ENCODE measurements at regions not wholly inside any gene's neighbourhood (a gene's known extent, or its start where the extent isn't known, plus 50 kb on each side); places are given as distances from the start of the nearest gene placed in this dataset.
"Not testable (repeated sequence)": the region's sequence is repeated elsewhere in the genome, so short reads cannot be mapped to it uniquely, and the experiment has no call there.

DNA sequence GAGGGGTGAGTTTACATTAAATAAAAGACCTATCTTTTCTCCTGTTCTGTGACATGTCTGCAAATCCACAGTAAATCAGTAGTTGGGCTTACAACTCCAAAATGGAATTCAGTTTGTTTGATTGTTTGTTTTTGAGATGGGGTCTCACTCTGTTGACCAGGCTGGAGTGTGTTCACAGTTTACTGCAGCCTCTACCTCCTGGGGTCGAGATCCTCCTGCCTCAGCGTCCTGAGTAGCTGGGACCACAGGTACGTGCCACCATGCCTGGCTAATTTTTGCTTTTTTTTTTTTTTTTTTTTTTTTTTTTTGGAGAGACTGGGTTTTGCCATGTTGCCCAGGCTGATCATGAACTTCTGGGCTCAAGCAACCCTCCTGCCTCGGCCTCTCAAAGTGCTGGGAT, 63.5 kb upstream of the ADPGK start:
- Histone ChIP-seq H4K8ac (ENCODE audit: low read depth, low read length) (no peak overlapping the region), H2BK120ac (ENCODE audit: low read depth, low read length) (no peak overlapping the region), H3K4ac (ENCODE audit: low read length) (no peak overlapping the region), H3K4me3 (ENCODE audit: low read length in 2 of 2) (no peak overlapping the region), H2BK12ac (ENCODE audit: low read length) (no peak overlapping the region), H3K36me3 (replicated peaks in 1 of 2; ENCODE audit: control insufficient read depth in 2 of 2, insufficient read depth in 2 of 2, low read length in 2 of 2) (no peaks in the 10 kb centered on the region), H3K9me3 (replicated peaks in 1 of 2; ENCODE audit: control insufficient read depth in 2 of 2, insufficient read depth in 1 of 2, low read depth in 1 of 2, low read length in 2 of 2) (no peaks in the 10 kb centered on the region), H3K23ac (ENCODE audit: low read depth, low read length, poor library complexity) (no peak overlapping the region), H3K14ac (ENCODE audit: low read length) (no peak overlapping the region), H3K18ac (ENCODE audit: low read length) (no peak overlapping the region), H3K4me1 (ENCODE audit: control insufficient read depth in 2 of 2, insufficient read depth in 1 of 2, low read depth in 1 of 2, low read length in 2 of 2) (peaks cover 0 to 3% of the 10 kb centered on the region in 2 donors), H3K9ac (ENCODE audit: low read depth, low read length, poor library complexity) (no peak overlapping the region), H3K27ac (replicated peaks; ENCODE audit: low read length) (no peak overlapping the region), H2BK5ac (ENCODE audit: low read length) (no peak overlapping the region), H2AK5ac (ENCODE audit: low read depth, low read length) (no peak overlapping the region), H2AFZ (ENCODE audit: low read length) (no peak overlapping the region), H3K79me1 (ENCODE audit: low read depth, low read length) (no peaks in the 10 kb centered on the region), H3K27me3 (ENCODE audit: control insufficient read depth in 3 of 3, insufficient read depth in 3 of 3, low read depth in 1 of 3, low read length in 3 of 3) (peaks cover 0 to 4% (median 2%) of the 10 kb centered on the region in 3 experiments), H3K4me2 (ENCODE audit: insufficient read depth, low read length, poor library complexity, severe bottlenecking) (no peak overlapping the region), H2BK15ac (ENCODE audit: low read length) (no peak overlapping the region), H4K91ac (ENCODE audit: low read depth, low read length, poor library complexity) (no peak overlapping the region)
- DNase-seq (ENCODE audit: low spot score), result no peak
- no CpG with 5 or more reads among the region's 4 CpGs for WGBS, 2 donors (ENCODE audit: extremely low coverage in 2 of 2, insufficient read length in 2 of 2, insufficient replicate concordance in 1 of 2)

DNA sequence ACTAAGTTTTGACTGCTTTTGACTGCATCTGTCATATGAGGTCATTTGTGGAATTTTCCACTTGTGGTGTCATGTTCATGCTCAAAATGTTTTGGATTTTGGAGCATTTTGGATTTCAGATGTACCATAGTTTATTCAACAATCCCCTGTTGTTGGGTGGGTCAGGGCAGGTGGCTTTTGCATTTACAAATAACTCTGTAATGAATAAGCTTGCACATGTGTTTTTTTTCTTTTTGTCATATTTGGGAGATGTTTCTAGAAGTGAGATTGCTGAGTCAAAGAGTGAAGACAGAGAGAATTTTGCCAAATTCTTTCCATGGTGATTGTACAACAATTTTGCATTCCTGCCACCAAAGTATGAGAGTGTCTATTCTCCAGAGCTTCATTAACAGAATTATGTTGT, 62.4 kb upstream of the ADPGK start:
- no peak overlapping the region for H2BK120ac ChIP-seq (ENCODE audit: low read depth, low read length)
- no peak overlapping the region for H2AK5ac ChIP-seq (ENCODE audit: low read depth, low read length)
- H3K4me3 ChIP-seq (ENCODE audit: low read length in 2 of 2), result no peak overlapping the region
- no peak overlapping the region for H3K9ac ChIP-seq (ENCODE audit: low read depth, low read length, poor library complexity)
- H3K18ac ChIP-seq (ENCODE audit: low read length), result no peak overlapping the region
- no peak overlapping the region for H2BK5ac ChIP-seq (ENCODE audit: low read length)
- H2BK12ac ChIP-seq (ENCODE audit: low read length), result no peak overlapping the region
- H3K23ac ChIP-seq (ENCODE audit: low read depth, low read length, poor library complexity), result no peak overlapping the region
- no peak overlapping the region for H2AFZ ChIP-seq (ENCODE audit: low read length)
- H4K91ac ChIP-seq (ENCODE audit: low read depth, low read length, poor library complexity), result no peak overlapping the region
- DNase-seq (ENCODE audit: low spot score), result no peak
- H3K4me1 ChIP-seq (ENCODE audit: control insufficient read depth in 2 of 2, insufficient read depth in 1 of 2, low read depth in 1 of 2, low read length in 2 of 2), result peaks cover 0 to 3% of the 10 kb centered on the region in 2 donors
- H4K8ac ChIP-seq (ENCODE audit: low read depth, low read length), result no peak overlapping the region
- no peaks in the 10 kb centered on the region for H3K9me3 ChIP-seq (replicated peaks in 1 of 2; ENCODE audit: control insufficient read depth in 2 of 2, insufficient read depth in 1 of 2, low read depth in 1 of 2, low read length in 2 of 2)
- H3K36me3 ChIP-seq (replicated peaks in 1 of 2; ENCODE audit: control insufficient read depth in 2 of 2, insufficient read depth in 2 of 2, low read length in 2 of 2), result no peaks in the 10 kb centered on the region
- no peak overlapping the region for H2BK15ac ChIP-seq (ENCODE audit: low read length)
- H3K27ac ChIP-seq (replicated peaks; ENCODE audit: low read length), result no peak overlapping the region
- no peak overlapping the region for H3K14ac ChIP-seq (ENCODE audit: low read length)
- H3K4me2 ChIP-seq (ENCODE audit: insufficient read depth, low read length, poor library complexity, severe bottlenecking), result no peak overlapping the region
- H3K79me1 ChIP-seq (ENCODE audit: low read depth, low read length), result no peaks in the 10 kb centered on the region
- H3K4ac ChIP-seq (ENCODE audit: low read length), result no peak overlapping the region
- peaks cover 0 to 4% (median 2%) of the 10 kb centered on the region in 3 experiments for H3K27me3 ChIP-seq (ENCODE audit: control insufficient read depth in 3 of 3, insufficient read depth in 3 of 3, low read depth in 1 of 3, low read length in 3 of 3)

DNA sequence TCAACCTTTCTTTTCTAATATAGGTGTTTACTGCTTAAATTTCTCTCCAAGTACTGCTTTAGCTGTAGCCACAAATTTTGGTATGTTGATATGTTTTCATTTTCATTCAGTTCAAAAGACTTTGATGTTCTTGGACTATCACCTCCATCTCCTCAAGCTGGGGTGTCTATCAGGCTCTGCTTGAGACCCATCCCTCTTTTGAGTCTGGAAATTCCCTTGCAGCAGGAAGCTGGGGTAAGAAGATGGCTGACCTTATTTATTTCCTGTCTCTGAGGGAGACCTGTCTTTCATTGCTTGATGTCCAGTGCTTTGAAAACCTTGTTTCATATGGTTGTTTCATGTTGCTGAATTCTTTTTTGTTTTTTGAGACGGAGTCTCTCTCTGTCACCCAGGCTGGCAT, 60.5 kb upstream of the ADPGK start:
- H4K8ac ChIP-seq (ENCODE audit: low read depth, low read length), result no peak overlapping the region
- H3K4me2 ChIP-seq (ENCODE audit: insufficient read depth, low read length, poor library complexity, severe bottlenecking), result no peak overlapping the region
- H3K36me3 ChIP-seq (replicated peaks in 1 of 2; ENCODE audit: control insufficient read depth in 2 of 2, insufficient read depth in 2 of 2, low read length in 2 of 2), result no peaks in the 10 kb centered on the region
- H3K79me1 ChIP-seq (ENCODE audit: low read depth, low read length), result no peaks in the 10 kb centered on the region
- no peak overlapping the region for H3K9ac ChIP-seq (ENCODE audit: low read depth, low read length, poor library complexity)
- no peak overlapping the region for H3K18ac ChIP-seq (ENCODE audit: low read length)
- no peaks in the 10 kb centered on the region for H3K9me3 ChIP-seq (replicated peaks in 1 of 2; ENCODE audit: control insufficient read depth in 2 of 2, insufficient read depth in 1 of 2, low read depth in 1 of 2, low read length in 2 of 2)
- no peak overlapping the region for H3K23ac ChIP-seq (ENCODE audit: low read depth, low read length, poor library complexity)
- H3K27me3 ChIP-seq (ENCODE audit: control insufficient read depth in 3 of 3, insufficient read depth in 3 of 3, low read depth in 1 of 3, low read length in 3 of 3), result peaks cover 0 to 6% (median 0%) of the 10 kb centered on the region in 3 experiments
- H3K14ac ChIP-seq (ENCODE audit: low read length), result no peak overlapping the region
- no peak overlapping the region for H2BK15ac ChIP-seq (ENCODE audit: low read length)
- H3K4ac ChIP-seq (ENCODE audit: low read length), result no peak overlapping the region
- no peak overlapping the region for H2BK120ac ChIP-seq (ENCODE audit: low read depth, low read length)
- no peak overlapping the region for H2AK5ac ChIP-seq (ENCODE audit: low read depth, low read length)
- no peak overlapping the region for H4K91ac ChIP-seq (ENCODE audit: low read depth, low read length, poor library complexity)
- no peak overlapping the region for H2AFZ ChIP-seq (ENCODE audit: low read length)
- no CpG with 5 or more reads among the region's 1 CpG for WGBS, 2 donors (ENCODE audit: extremely low coverage in 2 of 2, insufficient read length in 2 of 2, insufficient replicate concordance in 1 of 2)
- H3K4me1 ChIP-seq (ENCODE audit: control insufficient read depth in 2 of 2, insufficient read depth in 1 of 2, low read depth in 1 of 2, low read length in 2 of 2), result no peaks in the 10 kb centered on the region
- no peak overlapping the region for H2BK12ac ChIP-seq (ENCODE audit: low read length)
- DNase-seq (ENCODE audit: low spot score), result no peak
- H2BK5ac ChIP-seq (ENCODE audit: low read length), result no peak overlapping the region
- H3K27ac ChIP-seq (replicated peaks; ENCODE audit: low read length), result no peak overlapping the region
- H3K4me3 ChIP-seq (ENCODE audit: low read length in 2 of 2), result no peak overlapping the region

DNA sequence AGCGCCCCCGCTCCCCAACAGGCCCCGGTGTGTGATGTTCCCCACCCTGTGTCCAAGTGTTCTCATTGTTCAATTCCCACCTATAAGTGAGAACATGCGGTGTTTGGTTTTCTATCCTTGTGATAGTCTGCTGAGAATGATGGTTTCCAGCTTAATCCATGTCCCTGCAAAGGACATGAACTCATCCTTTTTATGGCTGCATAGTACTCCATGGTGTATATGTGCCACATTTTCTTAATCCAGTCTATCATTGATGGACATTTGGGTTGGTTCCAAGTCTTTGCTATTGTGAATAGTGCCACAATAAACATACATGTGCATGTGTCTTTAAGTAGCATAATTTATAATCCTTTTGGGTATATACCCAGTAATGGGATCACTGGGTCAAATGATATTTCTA, 59.8 kb upstream of the ADPGK start:
- H3K9ac ChIP-seq (ENCODE audit: low read depth, low read length, poor library complexity), result not testable (repeated sequence)
- no CpG with 5 or more reads among the region's 4 CpGs for WGBS, 2 donors (ENCODE audit: extremely low coverage in 2 of 2, insufficient read length in 2 of 2, insufficient replicate concordance in 1 of 2)

More for the DNA sequence above, 59.8 kb upstream of the ADPGK start:
- not testable (repeated sequence) for H3K18ac ChIP-seq (ENCODE audit: low read length); H2BK5ac ChIP-seq (ENCODE audit: low read length); H3K9me3 ChIP-seq (replicated peaks in 1 of 2; ENCODE audit: control insufficient read depth in 2 of 2, insufficient read depth in 1 of 2, low read depth in 1 of 2, low read length in 2 of 2); H2BK120ac ChIP-seq (ENCODE audit: low read depth, low read length); H2AK5ac ChIP-seq (ENCODE audit: low read depth, low read length); H4K91ac ChIP-seq (ENCODE audit: low read depth, low read length, poor library complexity); H2AFZ ChIP-seq (ENCODE audit: low read length); H2BK12ac ChIP-seq (ENCODE audit: low read length); H3K4me3 ChIP-seq (ENCODE audit: low read length in 2 of 2); H2BK15ac ChIP-seq (ENCODE audit: low read length); H3K4ac ChIP-seq (ENCODE audit: low read length); DNase-seq (ENCODE audit: low spot score); H3K4me1 ChIP-seq (ENCODE audit: control insufficient read depth in 2 of 2, insufficient read depth in 1 of 2, low read depth in 1 of 2, low read length in 2 of 2); H3K36me3 ChIP-seq (replicated peaks in 1 of 2; ENCODE audit: control insufficient read depth in 2 of 2, insufficient read depth in 2 of 2, low read length in 2 of 2); H3K14ac ChIP-seq (ENCODE audit: low read length); H3K27me3 ChIP-seq (ENCODE audit: control insufficient read depth in 3 of 3, insufficient read depth in 3 of 3, low read depth in 1 of 3, low read length in 3 of 3); H4K8ac ChIP-seq (ENCODE audit: low read depth, low read length); H3K79me1 ChIP-seq (ENCODE audit: low read depth, low read length); H3K27ac ChIP-seq (replicated peaks; ENCODE audit: low read length); H3K23ac ChIP-seq (ENCODE audit: low read depth, low read length, poor library complexity); H3K4me2 ChIP-seq (ENCODE audit: insufficient read depth, low read length, poor library complexity, severe bottlenecking)

Data from neuronal stem cell (in vitro differentiated cells).